A549 (cell line): ENCODE measurements at regions not wholly inside any gene's neighbourhood (a gene's known extent, or its start where the extent isn't known, plus 50 kb on each side); places are given as distances from the start of the nearest gene placed in this dataset.

ENCODE experiments used
- EP300 ChIP-seq, 2 experiments: fragments of >200 bp; sonication (Bioruptor Twin); formaldehyde crosslinking; IDR thresholded peaks; 2 replicates in 1 of 2; 3 replicates in 1 of 2; pipeline ENCODE4 v1.6.1; 2016 to 2017
- MYC ChIP-seq: IDR thresholded peaks from 2 replicates; pipeline ENCODE4 v1.6.1; 2012; ENCODE audit warnings: mild to moderate bottlenecking, inconsistent platforms, low read length, improper control_type of control experiment, borderline replicate concordance
- TF ChIP-seq, protein P1 (sequence below): fragments of >200 bp; sonication (Bioruptor Twin); formaldehyde crosslinking; IDR thresholded peaks from 3 replicates; pipeline ENCODE4 v1.5.1; 2016

DNA sequence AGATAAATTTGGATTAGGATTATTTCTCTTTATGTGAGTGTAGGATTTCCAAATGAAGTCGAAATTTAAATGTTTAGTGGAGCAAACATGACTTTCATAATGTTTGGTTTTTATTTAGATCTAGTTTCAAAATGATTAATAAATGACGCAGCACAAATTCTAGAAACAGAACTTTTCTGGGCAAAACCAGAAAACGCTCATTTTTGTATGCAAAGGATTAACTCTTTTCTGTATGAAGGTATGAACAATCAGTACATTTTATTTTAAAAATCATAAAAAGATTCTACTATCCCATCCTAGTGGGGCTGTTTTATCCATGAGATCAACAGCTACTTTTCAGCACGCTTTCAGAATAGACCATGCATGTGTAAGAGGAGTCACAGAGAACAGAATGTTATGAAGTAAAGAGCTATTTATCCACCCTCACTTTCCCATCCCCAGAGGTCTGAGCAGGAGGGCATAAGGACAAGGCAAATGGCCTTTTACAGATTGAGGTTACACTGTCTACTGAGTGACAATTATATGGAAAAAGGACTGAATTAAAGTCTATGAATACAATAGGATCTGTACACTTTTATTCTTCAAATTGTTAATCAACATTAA, 270.8 kb downstream of the ZEB2 start:
- TF ChIP-seq MYC (no peak), EP300 (IDR thresholded peaks at IDR 0.05) (no peak)
- TF ChIP-seq, protein P1, sequence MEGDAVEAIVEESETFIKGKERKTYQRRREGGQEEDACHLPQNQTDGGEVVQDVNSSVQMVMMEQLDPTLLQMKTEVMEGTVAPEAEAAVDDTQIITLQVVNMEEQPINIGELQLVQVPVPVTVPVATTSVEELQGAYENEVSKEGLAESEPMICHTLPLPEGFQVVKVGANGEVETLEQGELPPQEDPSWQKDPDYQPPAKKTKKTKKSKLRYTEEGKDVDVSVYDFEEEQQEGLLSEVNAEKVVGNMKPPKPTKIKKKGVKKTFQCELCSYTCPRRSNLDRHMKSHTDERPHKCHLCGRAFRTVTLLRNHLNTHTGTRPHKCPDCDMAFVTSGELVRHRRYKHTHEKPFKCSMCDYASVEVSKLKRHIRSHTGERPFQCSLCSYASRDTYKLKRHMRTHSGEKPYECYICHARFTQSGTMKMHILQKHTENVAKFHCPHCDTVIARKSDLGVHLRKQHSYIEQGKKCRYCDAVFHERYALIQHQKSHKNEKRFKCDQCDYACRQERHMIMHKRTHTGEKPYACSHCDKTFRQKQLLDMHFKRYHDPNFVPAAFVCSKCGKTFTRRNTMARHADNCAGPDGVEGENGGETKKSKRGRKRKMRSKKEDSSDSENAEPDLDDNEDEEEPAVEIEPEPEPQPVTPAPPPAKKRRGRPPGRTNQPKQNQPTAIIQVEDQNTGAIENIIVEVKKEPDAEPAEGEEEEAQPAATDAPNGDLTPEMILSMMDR = no peak
